Sigmoid colon (tissue), 6 donors: ENCODE measurements at regions not wholly inside any gene's neighbourhood (a gene's known extent, or its start where the extent isn't known, plus 50 kb on each side); places are given as distances from the start of the nearest gene placed in this dataset.

Experiments
- DNase-seq: peaks from one replicate; pipeline ENCODE4 v3.0.0-alpha.2; 2019
- H3K27ac ChIP-seq, 4 donors: fragments of 200-600 bp; sonication (generic); one replicate each; pipeline ENCODE4 v1.5.1; 2016 to 2019; ENCODE audit warnings: mild to moderate bottlenecking in 1 of 4
- H3K27me3 ChIP-seq, 3 donors: fragments of 200-600 bp; sonication (generic); one replicate each; pipeline ENCODE4 v1.5.1; 2019; ENCODE audit warnings: mild to moderate bottlenecking in 1 of 3
- H3K36me3 ChIP-seq, 4 donors: fragments of 200-600 bp; sonication (generic); one replicate each; pipeline ENCODE4 v1.5.1; 2016 to 2019
- H3K4me1 ChIP-seq, 4 donors: fragments of 200-600 bp; sonication (generic); one replicate each; pipeline ENCODE4 v1.5.1; 2017 to 2019
- H3K4me3 ChIP-seq, 4 donors: fragments of 200-600 bp; sonication (generic); one replicate each; pipeline ENCODE4 v1.5.1; 2017 to 2019; ENCODE audit warnings: mild to moderate bottlenecking in 2 of 4, moderate library complexity in 1 of 4
- H3K9me3 ChIP-seq, 4 donors: fragments of 200-600 bp in 3 of 4; sonication (generic) in 3 of 4; one replicate each; pipeline versions ENCODE4 v1.5.1 to v1.6.1; 2013 to 2019
- CTCF ChIP-seq, 4 experiments: fragments of 450-650 bp in 3 of 4; fragments of 200-600 bp in 1 of 4; IDR thresholded peaks; one replicate each; pipeline ENCODE4 v1.5.1; 2016 to 2019; ENCODE audit warnings: antibody characterized with exemption in 4 of 4, mild to moderate bottlenecking in 3 of 4, moderate library complexity in 2 of 4
- EP300 ChIP-seq, 4 donors: sonication (generic); formaldehyde crosslinking; IDR thresholded peaks; one replicate each; pipeline ENCODE4 v1.6.1; 2017; ENCODE audit warnings: antibody characterized with exemption in 4 of 4
- POLR2A ChIP-seq, 2 donors: fragments of 450-650 bp; IDR thresholded peaks; one replicate each; pipeline ENCODE4 v1.6.1; 2016; ENCODE audit warnings: antibody characterized with exemption in 2 of 2, mild to moderate bottlenecking in 2 of 2, moderate library complexity in 2 of 2
- POLR2AphosphoS5 ChIP-seq, 4 donors: sonication (generic); formaldehyde crosslinking; IDR thresholded peaks; one replicate each; pipeline ENCODE4 v1.6.1; 2017; ENCODE audit warnings: antibody characterized with exemption in 4 of 4
- WGBS, 2 donors: extraction: QIAGEN DNeasy Blood & Tissue Kit; methylation state at CpG; one replicate each; pipeline ENCODE4 v1.1.7; 2013; 5-methylcytosine and 5-hydroxymethylcytosine counted together
- intact Hi-C: fragments of 100-400 bp; cut with DNase I; formaldehyde crosslinking; loops from one replicate; pipeline ENCODE4 v1.15.1; 2023
- donor health status: healthy with polysubstance abuse.
- donor health status: healthy.

DNA sequence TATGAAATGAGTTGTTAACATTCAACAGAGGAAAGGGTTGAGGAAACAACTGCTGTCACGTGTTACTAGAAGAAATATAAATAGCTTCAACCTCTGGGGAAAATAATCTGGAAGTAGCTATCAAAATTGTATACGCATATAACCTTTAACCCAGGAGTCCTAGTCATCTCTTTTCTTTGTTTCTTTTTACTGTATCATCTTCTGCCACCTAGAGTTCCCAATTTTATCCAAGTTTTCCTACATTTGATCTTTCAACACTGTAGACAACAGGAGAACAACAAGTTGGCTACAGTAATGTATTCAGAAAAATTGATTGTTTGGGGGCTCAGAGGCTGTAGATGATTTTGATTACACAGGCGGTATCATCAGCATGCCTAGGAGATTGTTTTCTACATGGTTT, 453.7 kb downstream of the FSCB start:
- DNase-seq = no peak
- TF ChIP-seq POLR2AphosphoS5 (IDR thresholded peaks at IDR 0.05) (no peak), EP300 (IDR thresholded peaks at IDR 0.05) (no peak), CTCF (IDR thresholded peaks at IDR 0.05) (no peak), POLR2A (IDR thresholded peaks at IDR 0.05) (no peak)
- no peaks in the 10 kb centered on the region for H3K9me3 ChIP-seq
- no peaks in the 10 kb centered on the region for H3K36me3 ChIP-seq
- H3K4me1 ChIP-seq = no peaks in the 10 kb centered on the region
- WGBS, 2 donors = 57 to 73% methylated on average over 3 of the region's 3 CpGs
- no peaks in the 10 kb centered on the region for H3K27me3 ChIP-seq
- no peak overlapping the region for H3K4me3 ChIP-seq
- no peak overlapping the region for H3K27ac ChIP-seq
- intact Hi-C loops = no loop called here

DNA sequence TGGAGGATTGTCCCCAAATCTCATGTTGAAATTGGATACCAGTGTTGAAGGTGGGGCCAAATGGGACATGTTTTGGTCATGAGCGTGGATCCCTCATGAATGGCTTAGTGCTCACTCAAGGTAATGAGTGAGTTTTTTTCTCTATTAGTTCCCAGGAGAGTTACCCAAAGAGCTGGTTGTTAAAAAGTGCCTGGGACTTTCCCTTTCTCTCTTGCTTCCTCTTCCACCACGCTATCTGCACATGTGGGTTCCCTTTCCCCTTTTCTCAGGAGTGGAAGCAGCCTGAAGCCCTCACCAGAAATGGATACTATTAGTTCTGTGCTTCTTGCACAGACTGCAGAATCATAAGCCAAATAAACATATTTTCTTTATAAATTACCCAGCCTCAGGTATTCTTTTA, 465.4 kb downstream of the FSCB start:
- intact Hi-C loops = no loop called here
- TF ChIP-seq EP300 (IDR thresholded peaks at IDR 0.05) (no peak), POLR2AphosphoS5 (IDR thresholded peaks at IDR 0.05) (no peak), POLR2A (IDR thresholded peaks at IDR 0.05) (no peak), CTCF (IDR thresholded peaks at IDR 0.05) (no peak)
- H3K36me3 ChIP-seq = no peaks in the 10 kb centered on the region
- no peaks in the 10 kb centered on the region for H3K27me3 ChIP-seq
- WGBS, 2 donors = 67 to 77% methylated on average over 2 of the region's 2 CpGs
- no peaks in the 10 kb centered on the region for H3K9me3 ChIP-seq
- DNase-seq = no peak
- H3K4me1 ChIP-seq = no peaks in the 10 kb centered on the region
- H3K27ac ChIP-seq = no peak overlapping the region
- H3K4me3 ChIP-seq = no peak overlapping the region

GRCh38 chr14:44040561-44040960, 466.5 kb downstream of the FSCB start:
- no peaks in the 10 kb centered on the region for H3K27me3 ChIP-seq
- H3K4me1 ChIP-seq = no peaks in the 10 kb centered on the region
- DNase-seq = no peak
- H3K4me3 ChIP-seq = no peak overlapping the region
- intact Hi-C loops = no loop called here
- no peak for TF ChIP-seq CTCF (IDR thresholded peaks at IDR 0.05)
- TF ChIP-seq POLR2AphosphoS5 (IDR thresholded peaks at IDR 0.05) = no peak
- TF ChIP-seq POLR2A (IDR thresholded peaks at IDR 0.05) = no peak
- TF ChIP-seq EP300 (IDR thresholded peaks at IDR 0.05) = no peak
- WGBS, 2 donors = 66 to 73% methylated on average over 1 of the region's 1 CpG
- no peaks in the 10 kb centered on the region for H3K36me3 ChIP-seq
- H3K27ac ChIP-seq = no peak overlapping the region
- no peaks in the 10 kb centered on the region for H3K9me3 ChIP-seq

DNA sequence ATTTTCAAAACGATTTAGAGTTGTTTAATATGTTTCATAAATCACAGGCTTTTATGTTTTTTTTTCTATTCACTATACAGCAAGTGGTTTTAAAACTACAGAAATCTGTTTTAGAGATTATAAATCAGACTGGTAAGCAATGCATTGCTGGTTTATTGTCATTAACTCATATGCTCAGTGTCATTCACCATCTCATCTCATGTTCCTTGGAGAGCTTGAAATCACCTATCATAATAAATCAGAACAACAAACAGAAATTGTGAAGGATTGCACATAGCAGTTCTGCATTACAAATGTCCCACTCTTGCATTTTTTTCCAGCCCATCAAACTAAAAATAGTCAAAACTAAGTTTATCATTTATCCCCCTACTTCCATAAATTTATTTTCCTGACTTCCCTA, 470.8 kb downstream of the FSCB start:
- 24 to 36% methylated on average over 1 of the region's 1 CpG for WGBS, 2 donors
- intact Hi-C loops = no loop called here
- no peak for TF ChIP-seq CTCF (IDR thresholded peaks at IDR 0.05)
- no peak for TF ChIP-seq POLR2AphosphoS5 (IDR thresholded peaks at IDR 0.05)
- no peak for TF ChIP-seq EP300 (IDR thresholded peaks at IDR 0.05)
- TF ChIP-seq POLR2A (IDR thresholded peaks at IDR 0.05) = no peak
- Histone ChIP-seq H3K36me3 (no peaks in the 10 kb centered on the region), H3K4me3 (no peak overlapping the region), H3K27ac (no peak overlapping the region), H3K27me3 (no peaks in the 10 kb centered on the region), H3K9me3 (no peaks in the 10 kb centered on the region), H3K4me1 (no peaks in the 10 kb centered on the region)
- no peak for DNase-seq

DNA sequence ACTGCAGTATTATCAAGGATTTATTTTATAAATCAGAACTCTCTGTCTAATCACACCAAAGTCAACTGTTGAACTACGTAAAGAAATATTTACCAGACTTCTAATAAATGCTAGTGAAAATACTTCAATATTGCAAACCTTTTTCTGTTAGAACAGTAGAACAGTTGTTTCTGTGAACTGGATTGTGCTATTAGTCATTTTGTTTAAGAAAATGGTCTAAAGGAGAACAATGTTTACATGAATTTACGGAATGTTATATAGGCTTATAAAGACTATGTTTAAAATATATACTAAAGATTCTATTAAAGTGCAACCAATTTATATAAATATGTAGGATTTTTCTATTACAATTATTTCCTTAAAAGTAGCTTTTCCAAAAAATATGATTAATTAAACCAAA, 471.4 kb downstream of the FSCB start:
- intact Hi-C loops = no loop called here
- H3K36me3 ChIP-seq = no peaks in the 10 kb centered on the region
- H3K9me3 ChIP-seq = no peaks in the 10 kb centered on the region
- no peak for DNase-seq
- no peaks in the 10 kb centered on the region for H3K27me3 ChIP-seq
- H3K4me3 ChIP-seq = no peak overlapping the region
- no peak for TF ChIP-seq POLR2AphosphoS5 (IDR thresholded peaks at IDR 0.05)
- no peak for TF ChIP-seq EP300 (IDR thresholded peaks at IDR 0.05)
- no peak for TF ChIP-seq CTCF (IDR thresholded peaks at IDR 0.05)
- no peak for TF ChIP-seq POLR2A (IDR thresholded peaks at IDR 0.05)
- WGBS, 2 donors = 75 to 79% methylated on average over 2 of the region's 2 CpGs
- H3K4me1 ChIP-seq = no peaks in the 10 kb centered on the region
- no peak overlapping the region for H3K27ac ChIP-seq
